ENCODE measurements at regions not wholly inside any gene's neighbourhood (a gene's known extent, or its start where the extent isn't known, plus 50 kb on each side); places are given as distances from the start of the nearest gene placed in this dataset.

DNA sequence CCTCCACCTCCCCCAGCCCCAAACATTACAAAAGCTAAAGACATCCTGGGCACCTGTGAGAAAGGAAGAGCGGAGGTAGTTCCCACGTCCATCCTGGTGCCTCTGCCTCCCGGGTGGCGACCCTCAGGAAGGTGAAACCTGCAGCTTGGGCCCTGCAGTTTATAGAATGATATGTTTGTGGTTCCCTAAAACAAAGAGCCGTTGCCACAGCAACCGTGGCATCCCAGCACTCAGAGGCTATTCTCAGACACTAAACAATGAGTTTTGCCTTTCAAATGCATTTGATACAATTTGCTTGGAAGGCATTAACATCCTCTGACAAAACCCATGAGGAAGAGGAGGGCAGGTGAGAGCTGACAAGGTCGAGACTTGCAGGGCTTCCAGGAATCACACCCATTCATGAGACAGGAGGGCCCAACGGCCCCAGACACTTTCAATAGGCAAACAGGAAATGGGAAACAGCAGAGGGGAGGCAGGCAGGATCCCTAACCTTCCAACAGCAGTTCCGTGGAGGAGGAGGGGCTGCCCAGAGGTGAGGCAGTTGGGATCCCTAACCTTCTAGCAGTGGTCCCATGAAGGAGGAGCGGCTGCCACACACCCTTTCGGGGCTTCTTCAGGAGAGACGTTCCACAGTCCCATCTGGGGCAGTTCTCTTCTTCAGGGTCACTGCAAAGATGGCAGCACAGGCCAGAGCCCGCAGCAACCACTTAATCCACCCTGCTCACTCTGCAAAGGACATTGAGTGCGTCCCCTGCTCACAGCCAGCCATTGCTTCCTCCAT lies 379.2 kb downstream of the SHANK2 start:
- TF ChIP-seq, protein P1, sequence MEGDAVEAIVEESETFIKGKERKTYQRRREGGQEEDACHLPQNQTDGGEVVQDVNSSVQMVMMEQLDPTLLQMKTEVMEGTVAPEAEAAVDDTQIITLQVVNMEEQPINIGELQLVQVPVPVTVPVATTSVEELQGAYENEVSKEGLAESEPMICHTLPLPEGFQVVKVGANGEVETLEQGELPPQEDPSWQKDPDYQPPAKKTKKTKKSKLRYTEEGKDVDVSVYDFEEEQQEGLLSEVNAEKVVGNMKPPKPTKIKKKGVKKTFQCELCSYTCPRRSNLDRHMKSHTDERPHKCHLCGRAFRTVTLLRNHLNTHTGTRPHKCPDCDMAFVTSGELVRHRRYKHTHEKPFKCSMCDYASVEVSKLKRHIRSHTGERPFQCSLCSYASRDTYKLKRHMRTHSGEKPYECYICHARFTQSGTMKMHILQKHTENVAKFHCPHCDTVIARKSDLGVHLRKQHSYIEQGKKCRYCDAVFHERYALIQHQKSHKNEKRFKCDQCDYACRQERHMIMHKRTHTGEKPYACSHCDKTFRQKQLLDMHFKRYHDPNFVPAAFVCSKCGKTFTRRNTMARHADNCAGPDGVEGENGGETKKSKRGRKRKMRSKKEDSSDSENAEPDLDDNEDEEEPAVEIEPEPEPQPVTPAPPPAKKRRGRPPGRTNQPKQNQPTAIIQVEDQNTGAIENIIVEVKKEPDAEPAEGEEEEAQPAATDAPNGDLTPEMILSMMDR (conservative IDR thresholded peaks at IDR 0.05; ENCODE audit: low read length) = no peak
- no peak for DNase-seq (ENCODE audit: low read depth)
- no peak overlapping the region for H3K4me3 ChIP-seq (ENCODE audit: low read length)

DNA sequence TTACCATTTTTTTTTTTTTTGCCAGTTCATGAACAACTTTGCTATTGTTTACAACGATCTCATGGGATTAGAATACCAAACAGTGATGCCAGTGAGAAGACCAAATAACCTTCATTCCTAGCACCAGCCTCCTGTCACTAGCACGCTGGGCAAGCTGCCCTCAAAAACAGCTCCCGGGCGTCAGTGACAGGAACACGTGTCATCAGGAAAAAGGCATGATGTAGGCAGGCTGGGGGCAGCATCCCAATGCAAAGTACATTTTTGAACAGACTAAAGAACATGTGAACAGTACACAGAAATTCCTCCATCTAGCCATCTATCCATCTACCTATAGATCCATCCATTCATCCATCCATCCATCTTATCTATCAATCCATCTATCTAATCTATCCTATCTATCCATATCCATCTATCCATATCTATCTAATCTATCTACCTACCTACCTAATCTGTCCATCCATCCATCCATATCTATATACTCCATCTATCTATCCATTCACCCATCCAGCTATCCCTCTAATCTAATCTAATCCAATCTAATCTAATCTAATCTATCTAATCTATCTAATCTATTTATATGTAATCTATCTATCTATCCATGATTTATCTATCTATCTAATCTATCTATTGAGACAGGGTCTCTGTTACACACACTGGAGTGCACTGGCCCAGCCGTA lies 378.5 kb downstream of the SHANK2 start:
- DNase-seq (ENCODE audit: low read depth) = no peak
- TF ChIP-seq, protein P1 (conservative IDR thresholded peaks at IDR 0.05; ENCODE audit: low read length) = no peak
- H3K4me3 ChIP-seq (ENCODE audit: low read length) = no peak overlapping the region

DNA sequence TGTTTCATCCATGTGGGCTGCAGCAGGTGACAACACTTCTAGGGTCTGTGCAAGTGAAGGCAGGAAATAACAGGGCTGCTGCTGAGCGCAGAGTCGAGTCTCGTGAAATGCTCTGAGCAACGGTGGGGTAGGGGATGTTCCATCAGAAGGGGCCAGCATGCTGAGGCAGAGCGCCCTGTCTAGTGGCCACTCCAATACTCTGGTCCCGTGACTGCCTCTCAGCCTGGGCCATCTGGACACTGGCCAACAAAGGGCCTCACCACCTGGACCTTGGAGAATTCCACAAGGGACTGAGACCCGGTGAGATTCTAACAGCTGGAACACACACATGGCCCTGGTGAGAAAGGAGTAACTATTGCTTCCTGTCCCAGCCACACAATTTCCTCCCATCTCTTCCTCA lies 375.7 kb downstream of the SHANK2 start:
- no peak for DNase-seq (ENCODE audit: low read depth)
- TF ChIP-seq, protein P1 (conservative IDR thresholded peaks at IDR 0.05; ENCODE audit: low read length) = no peak
- H3K4me3 ChIP-seq (ENCODE audit: low read length) = no peak overlapping the region

DNA sequence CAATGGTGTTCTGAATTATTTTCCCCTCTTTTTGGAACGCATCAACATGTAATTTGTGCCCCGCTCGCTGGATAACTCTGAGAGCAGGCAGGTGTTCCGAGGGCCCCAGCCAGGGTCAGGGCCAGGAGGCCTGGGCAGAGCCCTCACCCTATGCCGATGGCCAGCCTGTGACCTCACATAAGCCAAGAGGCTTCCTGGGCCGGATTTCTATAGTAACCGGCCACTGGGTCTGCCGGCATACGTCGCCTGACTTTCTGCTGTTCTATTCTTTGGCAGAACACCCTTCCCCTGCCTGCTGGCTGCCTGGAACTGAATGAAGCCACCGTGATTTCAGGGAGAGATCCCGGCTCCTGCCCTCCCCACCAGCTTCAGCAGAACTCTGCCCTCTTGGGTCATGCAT lies 375.2 kb downstream of the SHANK2 start:
- TF ChIP-seq, protein P1 (conservative IDR thresholded peaks at IDR 0.05; ENCODE audit: low read length) = no peak
- H3K4me3 ChIP-seq (ENCODE audit: low read length) = no peak overlapping the region

DNA sequence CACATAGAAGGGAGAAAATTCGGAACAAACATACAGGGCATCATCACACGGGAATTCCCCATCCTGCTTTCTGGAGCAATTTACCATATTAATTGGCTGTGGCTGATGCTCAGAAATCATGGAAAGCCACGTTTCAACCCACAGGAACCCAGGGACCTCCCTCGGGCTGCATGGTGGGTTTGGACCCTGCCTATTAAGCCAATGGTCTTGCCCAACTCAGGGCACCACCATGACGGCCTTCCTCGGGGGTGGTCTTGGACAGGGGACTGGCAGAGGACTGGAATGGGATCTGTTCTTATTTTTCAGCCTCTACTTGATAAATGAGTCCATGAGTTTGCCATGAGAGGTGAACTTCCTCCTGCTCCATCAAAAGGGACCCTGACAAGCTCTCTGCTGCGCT lies 374.0 kb downstream of the SHANK2 start:
- DNase-seq (ENCODE audit: low read depth) = no peak
- no peak overlapping the region for H3K4me3 ChIP-seq (ENCODE audit: low read length)
- TF ChIP-seq, protein P1 (conservative IDR thresholded peaks at IDR 0.05; ENCODE audit: low read length) = no peak

More for the DNA sequence above, 375.2 kb downstream of the SHANK2 start:
- DNase-seq (ENCODE audit: low read depth) = no peak

GRCh38 chr11:70879601-70880285 lies 372.6 kb downstream of the SHANK2 start:
- no peak overlapping the region for H3K4me3 ChIP-seq (ENCODE audit: low read length)
- TF ChIP-seq, protein P1 (conservative IDR thresholded peaks at IDR 0.05; ENCODE audit: low read length) = no peak
- DNase-seq (ENCODE audit: low read depth) = no peak
